ENCODE measurements at regions not wholly inside any gene's neighbourhood (a gene's known extent, or its start where the extent isn't known, plus 50 kb on each side); places are given as distances from the start of the nearest gene placed in this dataset.
"Not testable (repeated sequence)": the region's sequence is repeated elsewhere in the genome, so short reads cannot be mapped to it uniquely, and the experiment has no call there.

DNA sequence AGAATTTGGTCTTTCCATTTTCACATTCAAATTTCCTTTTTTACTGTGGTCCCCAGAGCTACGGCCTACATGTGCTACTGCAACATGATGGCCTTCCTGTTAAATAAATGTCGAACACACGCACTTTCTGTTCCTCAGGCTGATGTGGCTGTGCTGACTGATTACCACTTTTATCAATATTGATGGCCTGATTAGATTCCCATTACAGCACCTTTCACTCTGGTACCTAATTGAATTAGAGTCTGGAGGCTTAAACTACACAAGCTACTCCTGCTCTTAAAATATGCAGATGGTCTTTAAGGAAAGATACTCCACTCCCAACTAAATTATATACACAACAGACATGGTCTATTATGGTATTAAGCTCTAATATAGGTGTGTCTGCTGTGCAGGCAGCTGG is 301.6 kb downstream of the FRK start:
- Mint-ChIP-seq H3K4me1 (no peaks in the 10 kb centered on the region), H3K27ac (no peak overlapping the region)
- TF ChIP-seq, protein P1, sequence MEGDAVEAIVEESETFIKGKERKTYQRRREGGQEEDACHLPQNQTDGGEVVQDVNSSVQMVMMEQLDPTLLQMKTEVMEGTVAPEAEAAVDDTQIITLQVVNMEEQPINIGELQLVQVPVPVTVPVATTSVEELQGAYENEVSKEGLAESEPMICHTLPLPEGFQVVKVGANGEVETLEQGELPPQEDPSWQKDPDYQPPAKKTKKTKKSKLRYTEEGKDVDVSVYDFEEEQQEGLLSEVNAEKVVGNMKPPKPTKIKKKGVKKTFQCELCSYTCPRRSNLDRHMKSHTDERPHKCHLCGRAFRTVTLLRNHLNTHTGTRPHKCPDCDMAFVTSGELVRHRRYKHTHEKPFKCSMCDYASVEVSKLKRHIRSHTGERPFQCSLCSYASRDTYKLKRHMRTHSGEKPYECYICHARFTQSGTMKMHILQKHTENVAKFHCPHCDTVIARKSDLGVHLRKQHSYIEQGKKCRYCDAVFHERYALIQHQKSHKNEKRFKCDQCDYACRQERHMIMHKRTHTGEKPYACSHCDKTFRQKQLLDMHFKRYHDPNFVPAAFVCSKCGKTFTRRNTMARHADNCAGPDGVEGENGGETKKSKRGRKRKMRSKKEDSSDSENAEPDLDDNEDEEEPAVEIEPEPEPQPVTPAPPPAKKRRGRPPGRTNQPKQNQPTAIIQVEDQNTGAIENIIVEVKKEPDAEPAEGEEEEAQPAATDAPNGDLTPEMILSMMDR (IDR thresholded peaks at IDR 0.05; ENCODE audit: unreplicated experiment): no peak

DNA sequence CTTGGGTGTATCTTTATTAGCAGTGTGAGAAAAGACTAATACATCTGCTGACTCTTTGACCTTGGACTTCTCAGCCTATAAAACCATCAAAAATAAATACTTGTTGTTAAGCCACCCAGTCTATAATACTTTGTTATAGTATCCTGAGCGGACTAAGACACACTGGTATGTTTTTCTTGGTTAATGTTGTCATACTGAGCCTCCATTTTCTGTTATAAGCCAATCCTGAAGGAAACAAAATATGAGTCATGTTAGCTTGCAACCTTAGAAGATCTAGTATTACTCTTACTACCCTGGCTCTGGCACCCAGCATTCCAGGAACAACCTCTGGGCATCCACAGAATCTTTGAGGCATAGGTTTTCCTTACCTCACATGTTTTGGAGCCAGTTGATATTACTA is 307.2 kb downstream of the FRK start:
- Mint-ChIP-seq H3K4me1 (peaks cover 27% of the 10 kb centered on the region), H3K9me3 (peaks cover 6% of the 10 kb centered on the region), H3K36me3 (no peaks in the 10 kb centered on the region), H3K27ac (no peak overlapping the region), H3K27me3 (ENCODE audit: low read depth) (no peaks in the 10 kb centered on the region), H3K4me3 (no peak overlapping the region)
- no peak for DNase-seq (ENCODE audit: low spot score in 2 of 2, unreplicated experiment in 2 of 2)
- TF ChIP-seq, protein P1 (IDR thresholded peaks at IDR 0.05; ENCODE audit: unreplicated experiment): no peak

More for the DNA sequence above, 301.6 kb downstream of the FRK start:
- peaks cover 25% of the 10 kb centered on the region for H3K9me3 Mint-ChIP-seq
- H3K4me3 Mint-ChIP-seq: no peak overlapping the region
- H3K36me3 Mint-ChIP-seq: peaks cover 2% of the 10 kb centered on the region
- H3K27me3 Mint-ChIP-seq (ENCODE audit: low read depth): no peaks in the 10 kb centered on the region
- DNase-seq (ENCODE audit: low spot score in 2 of 2, unreplicated experiment in 2 of 2): no peak

DNA sequence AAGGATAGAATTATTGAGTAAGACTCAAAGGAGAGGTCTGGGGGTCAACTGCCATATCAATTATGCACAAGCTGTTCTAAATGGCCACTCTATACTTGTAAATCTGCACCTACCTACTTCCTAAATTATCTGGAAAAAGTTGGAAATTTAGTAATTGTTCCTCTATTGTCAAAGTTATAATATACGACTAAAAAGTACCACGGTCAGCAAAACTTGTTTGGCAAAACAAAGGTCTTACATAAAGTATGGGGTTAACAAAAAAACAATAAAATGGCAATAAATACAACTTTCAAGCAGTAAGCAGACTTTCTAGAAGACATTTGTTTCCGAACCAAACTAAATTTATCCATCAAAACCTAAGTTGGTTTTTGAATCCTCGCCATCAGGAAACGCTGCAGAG is 309.7 kb downstream of the FRK start:
- Mint-ChIP-seq H3K9me3 (no peaks in the 10 kb centered on the region), H3K27me3 (ENCODE audit: low read depth) (no peaks in the 10 kb centered on the region), H3K4me1 (peaks cover 34% of the 10 kb centered on the region), H3K36me3 (no peaks in the 10 kb centered on the region), H3K4me3 (no peak overlapping the region), H3K27ac (no peak overlapping the region)
- DNase-seq (ENCODE audit: low spot score in 2 of 2, unreplicated experiment in 2 of 2): no peak
- TF ChIP-seq, protein P1 (IDR thresholded peaks at IDR 0.05; ENCODE audit: unreplicated experiment): no peak

DNA sequence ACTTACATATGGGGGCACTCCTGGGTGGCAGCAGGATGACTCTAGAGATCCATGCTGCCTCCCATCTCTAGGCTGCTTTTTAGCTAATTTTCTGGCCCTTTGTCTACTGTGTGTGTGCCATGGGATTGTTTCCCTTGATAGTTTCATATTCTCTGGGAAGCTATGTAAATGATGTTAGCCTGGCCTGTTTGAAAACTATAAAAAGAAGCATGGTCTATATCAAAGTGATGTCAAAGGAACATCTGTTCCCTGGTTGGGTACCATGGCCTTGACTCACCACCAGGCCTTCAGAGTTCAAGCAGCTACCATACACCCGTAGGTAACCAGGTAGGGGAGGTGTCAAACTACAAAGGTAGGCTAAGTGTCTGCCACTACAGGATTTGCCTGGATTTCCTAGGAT is 310.4 kb downstream of the FRK start:
- Mint-ChIP-seq H3K9me3 (no peaks in the 10 kb centered on the region), H3K27ac (no peak overlapping the region), H3K36me3 (no peaks in the 10 kb centered on the region), H3K4me1 (peaks cover 34% of the 10 kb centered on the region), H3K27me3 (ENCODE audit: low read depth) (no peaks in the 10 kb centered on the region), H3K4me3 (no peak overlapping the region)
- TF ChIP-seq, protein P1 (IDR thresholded peaks at IDR 0.05; ENCODE audit: unreplicated experiment): no peak
- no peak for DNase-seq (ENCODE audit: low spot score in 2 of 2, unreplicated experiment in 2 of 2)

DNA sequence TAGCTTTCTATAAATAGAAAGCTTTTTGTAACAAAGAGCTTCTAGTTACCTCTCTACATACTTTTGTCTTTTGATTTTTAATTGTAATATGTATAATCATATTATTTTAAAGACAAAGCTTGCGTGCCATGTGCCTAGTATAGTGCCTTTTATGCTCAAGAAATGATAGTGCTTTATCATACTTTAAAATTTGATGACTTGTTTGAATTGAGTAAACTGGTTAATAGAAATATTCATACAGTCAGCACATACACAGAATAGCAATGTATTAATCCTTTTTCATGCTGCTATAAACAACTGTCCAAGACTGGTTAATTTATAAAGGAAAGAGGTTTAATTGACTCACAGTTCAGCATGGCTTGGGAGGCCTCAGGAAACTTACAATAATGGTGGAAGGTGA is 313.0 kb downstream of the FRK start:
- Mint-ChIP-seq H3K27ac (no peak overlapping the region), H3K4me1 (peaks cover 34% of the 10 kb centered on the region), H3K9me3 (peaks cover 10% of the 10 kb centered on the region), H3K27me3 (ENCODE audit: low read depth) (no peaks in the 10 kb centered on the region), H3K4me3 (no peak overlapping the region), H3K36me3 (no peaks in the 10 kb centered on the region)
- TF ChIP-seq, protein P1 (IDR thresholded peaks at IDR 0.05; ENCODE audit: unreplicated experiment): no peak
- DNase-seq (ENCODE audit: low spot score in 2 of 2, unreplicated experiment in 2 of 2): no peak

DNA sequence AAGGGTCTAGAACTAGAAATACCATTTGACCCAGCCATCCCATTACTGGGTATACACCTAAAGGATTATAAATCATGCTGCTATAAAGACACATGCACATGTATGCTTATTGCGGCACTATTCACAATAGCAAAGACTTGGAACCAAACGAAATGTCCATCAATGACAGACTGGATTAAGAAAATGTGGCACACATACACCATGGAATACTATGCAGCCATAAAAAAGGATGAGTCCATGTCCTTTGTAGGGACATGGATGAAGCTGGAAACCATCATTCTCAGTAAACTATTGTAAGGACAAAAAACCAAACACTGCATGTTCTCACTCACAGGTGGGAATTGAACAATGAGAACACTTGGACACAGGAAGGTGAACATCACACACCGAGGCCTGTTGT is 314.1 kb downstream of the FRK start:
- H3K4me3 Mint-ChIP-seq; H3K27ac Mint-ChIP-seq; H3K27me3 Mint-ChIP-seq (ENCODE audit: low read depth); DNase-seq (ENCODE audit: low spot score in 2 of 2, unreplicated experiment in 2 of 2); H3K36me3 Mint-ChIP-seq: not testable (repeated sequence)
- peaks cover 15% of the 10 kb centered on the region for H3K9me3 Mint-ChIP-seq
- peaks cover 34% of the 10 kb centered on the region for H3K4me1 Mint-ChIP-seq

All from mesothelial cell of epicardium (in vitro differentiated cells).